ENCODE measurements at regions not wholly inside any gene's neighbourhood (a gene's known extent, or its start where the extent isn't known, plus 50 kb on each side); places are given as distances from the start of the nearest gene placed in this dataset.

DNA sequence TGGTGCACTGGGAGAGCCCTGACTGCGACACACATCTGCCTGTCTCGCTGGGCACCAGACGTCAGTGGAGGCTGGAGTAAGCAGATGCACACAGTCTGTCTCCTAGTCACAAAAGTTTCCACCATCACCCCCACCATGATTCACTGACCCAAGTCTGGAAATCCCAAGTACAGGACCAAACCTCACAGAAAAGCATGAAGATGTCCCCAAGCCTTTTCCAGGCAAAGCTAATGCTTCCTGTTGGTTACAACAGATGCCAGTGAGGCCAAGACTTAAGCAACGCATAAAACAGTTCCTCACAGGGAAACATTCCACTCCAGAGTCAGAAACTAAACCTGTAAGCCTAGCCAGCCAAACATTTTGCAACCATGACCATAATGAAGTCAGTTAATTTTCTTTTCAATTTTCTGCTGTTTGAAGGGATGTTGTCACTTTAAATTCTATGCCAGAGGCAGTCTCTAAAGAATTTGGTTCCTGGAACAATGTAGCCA, 259.3 kb upstream of the SLC30A5 start:
- DNase-seq (ENCODE audit: extremely low read depth, low read depth), result no peak
- H3K4me3 ChIP-seq (replicated peaks; ENCODE audit: low read depth, low read length), result no peak overlapping the region
- TF ChIP-seq, protein P1, sequence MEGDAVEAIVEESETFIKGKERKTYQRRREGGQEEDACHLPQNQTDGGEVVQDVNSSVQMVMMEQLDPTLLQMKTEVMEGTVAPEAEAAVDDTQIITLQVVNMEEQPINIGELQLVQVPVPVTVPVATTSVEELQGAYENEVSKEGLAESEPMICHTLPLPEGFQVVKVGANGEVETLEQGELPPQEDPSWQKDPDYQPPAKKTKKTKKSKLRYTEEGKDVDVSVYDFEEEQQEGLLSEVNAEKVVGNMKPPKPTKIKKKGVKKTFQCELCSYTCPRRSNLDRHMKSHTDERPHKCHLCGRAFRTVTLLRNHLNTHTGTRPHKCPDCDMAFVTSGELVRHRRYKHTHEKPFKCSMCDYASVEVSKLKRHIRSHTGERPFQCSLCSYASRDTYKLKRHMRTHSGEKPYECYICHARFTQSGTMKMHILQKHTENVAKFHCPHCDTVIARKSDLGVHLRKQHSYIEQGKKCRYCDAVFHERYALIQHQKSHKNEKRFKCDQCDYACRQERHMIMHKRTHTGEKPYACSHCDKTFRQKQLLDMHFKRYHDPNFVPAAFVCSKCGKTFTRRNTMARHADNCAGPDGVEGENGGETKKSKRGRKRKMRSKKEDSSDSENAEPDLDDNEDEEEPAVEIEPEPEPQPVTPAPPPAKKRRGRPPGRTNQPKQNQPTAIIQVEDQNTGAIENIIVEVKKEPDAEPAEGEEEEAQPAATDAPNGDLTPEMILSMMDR (IDR thresholded peaks at IDR 0.05; ENCODE audit: low read depth, low read length, missing control alignments), result no peak

DNA sequence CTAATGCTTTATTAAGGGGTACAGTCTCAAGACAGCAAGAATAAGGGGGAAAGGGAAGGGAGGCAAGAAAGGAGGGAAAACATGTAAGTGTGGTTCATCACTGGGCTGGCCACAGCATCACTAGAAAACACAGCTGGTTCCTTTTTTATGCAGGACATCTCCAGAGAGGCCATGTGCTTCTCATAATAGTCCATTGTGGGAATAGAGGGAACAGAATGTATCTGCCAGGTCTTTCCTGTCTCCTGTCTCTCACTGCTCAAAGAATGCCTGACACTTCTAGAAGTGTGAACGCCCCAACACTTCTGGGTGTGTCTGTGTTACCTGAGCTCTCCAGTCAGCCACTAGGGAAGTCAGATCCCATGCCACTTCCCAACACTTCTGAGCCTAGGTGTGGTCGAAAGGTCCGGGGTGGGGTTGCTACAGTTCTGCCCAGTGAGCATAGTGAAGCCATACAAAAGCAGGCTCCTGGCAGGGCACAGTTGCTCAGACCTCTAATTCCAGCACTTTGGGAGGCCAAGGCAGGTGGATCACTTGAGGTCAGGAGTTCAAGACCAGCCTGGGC, 255.6 kb upstream of the SLC30A5 start:
- no peak overlapping the region for H3K4me3 ChIP-seq (replicated peaks; ENCODE audit: low read depth, low read length)
- no peak for DNase-seq (ENCODE audit: extremely low read depth, low read depth)
- TF ChIP-seq, protein P1 (IDR thresholded peaks at IDR 0.05; ENCODE audit: low read depth, low read length, missing control alignments), result no peak

DNA sequence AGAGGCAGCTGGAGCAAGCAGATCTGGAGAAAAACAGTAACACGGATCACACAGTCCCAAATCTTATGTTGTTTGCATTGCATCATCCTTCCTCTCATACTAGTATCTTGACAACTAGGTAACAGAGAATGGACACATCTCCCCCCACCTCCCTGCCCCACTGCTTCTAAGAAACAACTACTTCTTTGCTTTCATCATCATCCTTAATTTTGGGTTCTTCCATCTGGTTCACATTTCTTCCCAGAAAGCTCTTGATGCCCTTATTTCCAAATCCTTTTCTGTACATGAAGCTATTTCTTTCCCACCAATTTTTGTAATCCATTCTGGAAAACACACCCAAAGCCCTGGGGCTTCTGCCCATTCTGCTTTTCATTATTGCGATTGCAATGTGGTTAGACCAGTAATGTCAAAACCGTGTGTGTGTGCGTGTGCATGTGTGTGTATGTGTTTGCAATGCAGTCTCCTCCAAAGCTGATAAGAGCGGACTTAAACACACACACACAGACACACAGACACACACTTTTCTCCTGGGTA, 254.7 kb upstream of the SLC30A5 start:
- TF ChIP-seq, protein P1 (IDR thresholded peaks at IDR 0.05; ENCODE audit: low read depth, low read length, missing control alignments), result no peak
- DNase-seq (ENCODE audit: extremely low read depth, low read depth), result no peak
- H3K4me3 ChIP-seq (replicated peaks; ENCODE audit: low read depth, low read length), result no peak overlapping the region

GRCh38 chr5:68843624-68844364, 250.0 kb upstream of the SLC30A5 start:
- no peak for DNase-seq (ENCODE audit: extremely low read depth, low read depth)
- TF ChIP-seq, protein P1 (IDR thresholded peaks at IDR 0.05; ENCODE audit: low read depth, low read length, missing control alignments), result no peak
- no peak overlapping the region for H3K4me3 ChIP-seq (replicated peaks; ENCODE audit: low read depth, low read length)

DNA sequence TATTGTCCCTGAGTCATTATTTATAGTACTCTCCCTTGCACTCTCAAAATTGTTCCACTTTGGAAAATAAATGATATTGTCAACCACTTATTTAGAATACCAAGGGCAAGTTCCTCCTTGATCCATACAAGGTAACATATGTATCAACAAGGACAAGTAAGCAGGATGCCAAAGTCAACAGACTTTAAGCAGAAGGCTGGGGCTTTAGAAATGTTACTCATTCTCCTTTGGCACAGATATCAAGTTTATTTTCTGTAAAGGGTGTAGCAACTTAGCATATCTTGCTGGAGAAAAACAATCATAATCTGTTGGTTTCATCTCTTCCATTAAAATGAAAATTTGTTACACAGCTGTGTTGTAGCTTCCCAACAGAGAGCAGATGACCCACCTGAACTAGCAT, 248.7 kb upstream of the SLC30A5 start:
- TF ChIP-seq, protein P1 (IDR thresholded peaks at IDR 0.05; ENCODE audit: low read depth, low read length, missing control alignments), result no peak
- no peak for DNase-seq (ENCODE audit: extremely low read depth, low read depth)
- no peak overlapping the region for H3K4me3 ChIP-seq (replicated peaks; ENCODE audit: low read depth, low read length)

DNA sequence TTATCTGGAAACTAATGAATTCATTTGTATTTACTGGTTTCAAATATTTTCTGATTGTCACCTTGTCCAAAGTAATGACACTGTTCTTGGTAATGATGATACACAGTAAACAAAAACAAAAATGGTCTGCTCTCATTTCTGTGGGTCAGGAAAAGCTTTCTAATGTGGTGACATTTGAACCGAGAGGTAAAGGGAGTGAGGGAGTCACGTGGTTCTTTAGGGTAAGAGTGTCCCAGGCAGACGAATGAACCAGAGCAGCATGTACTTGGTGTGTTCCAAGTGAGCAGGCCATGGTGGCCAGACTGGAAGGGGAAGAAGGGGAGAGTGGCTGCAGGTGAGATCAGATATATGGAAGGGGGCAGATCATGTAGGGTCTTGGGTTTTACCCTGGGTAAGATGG, 247.0 kb upstream of the SLC30A5 start:
- TF ChIP-seq, protein P1 (IDR thresholded peaks at IDR 0.05; ENCODE audit: low read depth, low read length, missing control alignments), result no peak
- no peak for DNase-seq (ENCODE audit: extremely low read depth, low read depth)
- H3K4me3 ChIP-seq (replicated peaks; ENCODE audit: low read depth, low read length), result no peak overlapping the region

All from HFF-Myc (cell line).